GM18909 (cell line): ENCODE measurements at regions not wholly inside any gene's neighbourhood (a gene's known extent, or its start where the extent isn't known, plus 50 kb on each side); places are given as distances from the start of the nearest gene placed in this dataset.

Source experiments
- ATAC-seq: cut with Tn5 transposase; IDR thresholded peaks from one replicate; pipeline ENCODE4 v1.9.1; 2021; ENCODE audit warnings: mild to moderate bottlenecking; ENCODE audit not compliant: unreplicated experiment, poor library complexity

DNA sequence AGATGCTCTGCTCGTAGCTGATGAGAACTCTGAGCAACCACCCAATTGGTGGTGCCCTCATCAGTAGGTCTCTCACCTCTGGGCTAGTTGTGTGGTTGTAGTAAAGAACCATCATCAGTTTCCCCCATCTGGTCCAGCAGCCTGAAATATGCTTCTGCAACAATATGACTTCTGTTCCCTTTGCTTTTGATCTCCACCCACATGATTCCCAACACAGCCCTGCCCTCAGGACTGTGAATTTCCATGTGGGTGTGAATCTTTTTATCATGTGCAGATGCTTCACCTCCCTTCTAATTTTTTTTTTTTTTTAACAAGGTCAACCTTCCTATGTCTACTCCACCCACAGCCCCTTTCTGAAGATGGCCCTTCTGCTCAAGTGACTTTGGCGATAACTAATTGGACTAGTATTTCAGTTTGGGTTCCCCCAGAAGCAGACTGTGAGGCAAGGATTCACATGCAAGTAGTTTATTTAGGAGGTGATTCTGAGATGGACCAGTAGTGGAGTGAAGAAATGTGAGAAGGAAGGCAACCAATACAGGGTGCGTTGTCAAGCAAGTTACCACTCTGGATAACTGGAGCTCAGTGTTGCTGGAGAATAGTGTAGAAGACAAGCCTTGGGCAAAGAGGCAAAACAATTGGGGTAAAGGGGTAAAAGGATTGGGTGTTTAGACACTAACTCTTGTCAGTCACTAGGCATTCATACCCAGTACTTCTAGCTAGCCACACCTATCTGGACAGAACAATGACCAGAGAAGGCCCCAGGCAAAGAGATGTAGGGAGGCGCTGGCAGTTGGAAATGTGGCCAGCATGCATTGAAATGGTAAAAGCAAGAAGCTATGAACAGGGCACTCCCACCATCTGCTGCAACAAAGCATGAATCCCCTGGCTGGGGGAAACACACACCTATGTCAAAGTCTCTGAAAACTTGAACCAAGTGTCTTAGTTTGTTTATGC is 466.2 kb downstream of the BCOR start:
- no peak for ATAC-seq

DNA sequence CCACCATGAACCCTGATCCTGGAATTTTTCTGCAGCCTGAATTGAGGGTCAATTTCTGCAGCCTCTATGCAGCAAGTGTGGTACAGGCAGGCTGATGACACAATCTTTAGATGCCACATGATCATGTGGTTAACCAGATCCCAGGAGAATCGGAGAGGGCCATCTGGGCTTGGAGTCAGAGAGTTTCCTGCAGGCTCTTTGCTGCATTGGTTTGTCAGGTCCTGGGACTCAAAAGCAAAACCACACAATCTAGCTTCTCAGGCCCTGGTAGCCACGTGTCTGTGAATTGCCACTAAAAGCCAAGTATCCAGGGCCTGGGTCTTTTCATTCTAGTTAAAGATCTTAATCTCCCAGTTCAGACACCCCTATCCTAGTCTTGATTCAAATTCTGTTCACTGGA is 464.5 kb downstream of the BCOR start:
- ATAC-seq: no peak

DNA sequence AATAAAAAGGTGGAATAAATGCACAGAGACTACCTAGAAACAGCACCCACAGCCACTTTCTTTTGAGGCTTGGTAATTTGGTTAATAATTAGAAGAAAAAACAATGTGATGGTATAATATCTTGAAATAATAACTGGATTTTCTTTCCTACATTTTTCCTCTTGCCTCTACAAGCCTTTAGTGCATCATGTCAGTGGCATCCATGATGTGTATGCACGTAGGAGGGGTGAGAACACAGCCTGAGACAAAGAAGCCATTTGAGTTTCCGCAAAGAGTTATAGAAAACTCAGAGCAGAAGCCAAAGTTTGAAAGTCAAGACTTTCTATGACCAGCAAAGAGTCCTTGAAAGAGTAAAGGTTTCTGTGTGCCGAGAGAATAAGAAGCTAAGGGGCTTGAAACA is 461.3 kb downstream of the BCOR start:
- no peak for ATAC-seq

DNA sequence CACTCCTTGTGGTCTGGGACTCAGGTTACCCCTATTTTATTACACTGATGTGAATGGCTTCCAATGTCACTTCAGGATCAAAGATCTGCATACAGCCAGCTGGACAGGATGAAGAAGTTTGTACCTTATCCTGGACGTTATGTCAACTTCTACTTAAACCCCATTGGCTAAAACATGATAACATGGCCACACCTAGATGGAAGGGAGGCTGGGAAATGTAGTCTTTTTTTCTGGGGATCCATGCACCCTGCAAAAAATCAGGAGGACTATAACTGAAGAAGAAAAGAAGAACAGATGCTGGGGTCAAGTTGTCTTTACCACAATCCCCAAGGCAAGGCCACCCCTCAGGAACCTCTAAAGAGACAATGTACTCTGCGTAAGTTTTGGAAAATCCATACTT is 459.2 kb downstream of the BCOR start:
- ATAC-seq: no peak

DNA sequence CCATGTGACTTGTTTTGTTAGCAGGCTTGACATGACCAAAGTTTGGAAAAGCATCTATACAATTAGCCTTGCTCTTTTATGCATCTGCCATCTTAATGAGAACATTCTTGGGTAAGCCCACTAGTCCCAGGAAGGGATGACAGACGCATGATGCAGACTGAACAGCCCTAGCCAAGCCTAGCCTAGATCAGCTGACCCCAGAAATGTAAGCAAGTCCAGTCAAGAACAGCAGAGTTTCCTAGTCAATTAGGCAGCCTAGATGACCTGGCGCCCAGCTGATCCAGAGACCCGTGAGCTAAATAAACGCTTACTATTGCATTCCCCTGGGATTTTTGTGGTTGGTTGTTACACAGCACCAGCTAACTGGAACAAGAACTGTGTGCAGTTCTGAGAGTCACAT is 457.9 kb downstream of the BCOR start:
- ATAC-seq: no peak

DNA sequence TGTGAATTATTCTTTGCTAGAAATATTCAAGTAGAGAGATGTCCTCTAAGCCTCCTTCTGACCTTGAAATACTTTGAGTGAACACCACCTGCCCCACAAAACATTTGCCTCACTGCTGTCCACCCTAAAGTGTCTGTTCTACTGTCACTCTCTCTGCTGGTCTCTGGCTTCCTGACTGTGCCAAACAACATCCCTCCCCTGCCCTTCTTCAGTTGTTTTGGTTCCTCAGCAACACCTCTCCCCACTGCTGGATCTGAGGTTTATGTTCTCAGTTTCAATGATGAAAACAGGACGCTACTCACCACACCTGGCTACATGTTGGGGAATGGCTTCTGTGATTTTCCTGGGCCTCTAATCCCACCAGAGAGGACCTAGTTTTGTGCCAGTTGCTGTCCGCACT is 456.9 kb downstream of the BCOR start:
- ATAC-seq: no peak

DNA sequence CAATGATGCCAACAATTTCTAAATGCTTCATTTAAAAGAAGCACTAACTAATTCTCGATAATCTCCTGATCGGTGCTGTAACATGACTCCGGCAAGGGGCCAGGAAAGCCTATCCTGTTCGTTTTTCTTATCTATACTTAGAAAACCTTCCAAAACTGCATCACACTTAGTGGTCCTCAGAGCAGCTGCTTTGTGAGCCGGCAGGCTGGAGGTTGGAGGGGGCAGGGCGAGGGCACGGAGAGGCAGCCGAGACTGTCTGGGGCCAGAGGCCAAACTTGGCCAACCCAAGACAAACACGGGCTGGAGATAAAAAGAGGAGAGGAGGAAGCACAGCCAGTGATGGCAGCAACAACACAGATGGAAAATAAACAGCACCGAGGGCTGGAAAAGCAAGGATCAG is 455.7 kb downstream of the BCOR start:
- ATAC-seq: no peak

DNA sequence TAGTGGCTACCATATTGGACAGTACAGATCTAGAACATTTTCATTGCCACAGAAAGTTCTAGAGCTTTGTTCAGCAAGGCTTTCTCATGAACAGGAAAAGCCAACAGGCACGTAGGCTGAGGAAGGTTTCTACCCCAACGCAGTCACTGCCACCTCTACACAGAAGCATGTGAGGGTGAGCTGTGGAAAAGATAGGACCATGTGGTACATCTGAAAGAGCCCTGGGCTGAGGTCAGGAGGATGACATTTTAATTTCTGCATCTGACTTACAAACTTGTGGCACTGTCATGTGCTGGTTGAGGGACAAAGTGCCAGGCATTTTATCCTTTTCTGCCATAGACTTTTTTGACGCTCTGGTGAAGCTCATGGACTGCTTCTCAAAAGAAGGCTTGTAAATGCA is 454.2 kb downstream of the BCOR start:
- no peak for ATAC-seq

DNA sequence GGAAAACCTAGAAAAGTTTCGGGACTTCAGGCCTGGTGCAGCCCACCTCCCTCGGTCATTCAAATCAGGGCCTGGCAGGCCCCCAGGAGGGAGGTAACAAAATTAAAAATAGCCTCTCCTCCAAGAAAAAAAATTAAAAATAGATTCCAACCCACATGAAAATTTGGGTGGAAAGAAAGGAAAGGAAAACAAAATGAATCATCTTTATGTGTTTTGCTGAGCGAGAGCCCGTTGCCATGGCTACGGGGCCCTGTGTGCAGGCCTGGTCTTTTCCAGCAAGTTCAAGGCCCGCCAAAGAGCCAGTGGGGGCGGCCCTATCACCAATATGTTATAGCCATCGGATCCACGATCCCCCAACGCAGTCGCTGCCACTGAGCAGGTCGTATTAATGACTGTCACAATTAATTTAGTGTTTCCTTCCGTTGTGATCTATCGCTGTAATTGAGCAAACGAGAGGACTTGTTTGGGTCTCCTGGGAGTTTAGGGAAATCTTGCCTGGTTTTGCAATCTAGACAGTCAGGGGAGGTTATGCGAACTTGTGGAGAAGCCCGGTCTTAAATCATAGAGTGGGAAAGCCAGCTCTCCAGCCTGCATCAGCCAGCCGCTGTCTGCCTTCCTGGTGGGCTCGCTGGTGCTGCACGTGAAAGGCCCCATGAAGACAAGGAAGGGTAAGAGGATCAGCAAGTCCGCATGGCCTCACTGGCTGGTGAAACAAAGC is 452.4 kb downstream of the BCOR start:
- no peak for ATAC-seq

DNA sequence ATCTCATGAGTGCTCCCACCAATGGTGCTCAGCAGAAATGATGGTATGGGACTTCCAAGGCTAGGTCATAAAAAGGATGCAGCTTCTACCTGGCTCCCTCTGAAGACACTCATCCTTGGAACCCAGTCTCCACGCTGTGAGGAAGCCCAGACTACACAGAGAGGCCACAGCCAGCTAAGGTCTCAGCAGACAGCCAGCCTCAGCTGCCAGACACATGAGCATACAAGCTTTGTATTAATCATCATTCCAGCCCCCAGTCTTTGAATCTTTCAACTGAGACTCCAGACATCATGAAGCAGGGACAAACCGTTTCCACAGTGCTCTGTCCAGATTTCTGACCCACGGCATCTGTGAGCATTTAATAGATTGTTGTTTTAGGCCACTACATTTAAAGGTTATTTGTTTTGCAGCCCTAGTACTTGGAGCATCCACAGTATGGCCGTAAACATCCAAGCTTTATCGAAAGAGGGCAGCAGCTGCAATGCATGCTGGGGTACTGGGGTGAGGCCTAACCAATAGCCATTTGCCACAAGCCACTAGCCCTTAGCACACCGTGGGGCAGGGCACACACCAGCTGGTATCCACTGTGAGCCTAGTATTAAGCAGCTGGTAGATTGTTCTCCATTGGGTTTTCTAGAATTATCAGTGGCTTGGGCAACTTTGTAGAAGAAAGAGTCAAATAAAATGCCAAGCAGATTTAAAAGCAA is 449.1 kb downstream of the BCOR start:
- ATAC-seq: no peak

DNA sequence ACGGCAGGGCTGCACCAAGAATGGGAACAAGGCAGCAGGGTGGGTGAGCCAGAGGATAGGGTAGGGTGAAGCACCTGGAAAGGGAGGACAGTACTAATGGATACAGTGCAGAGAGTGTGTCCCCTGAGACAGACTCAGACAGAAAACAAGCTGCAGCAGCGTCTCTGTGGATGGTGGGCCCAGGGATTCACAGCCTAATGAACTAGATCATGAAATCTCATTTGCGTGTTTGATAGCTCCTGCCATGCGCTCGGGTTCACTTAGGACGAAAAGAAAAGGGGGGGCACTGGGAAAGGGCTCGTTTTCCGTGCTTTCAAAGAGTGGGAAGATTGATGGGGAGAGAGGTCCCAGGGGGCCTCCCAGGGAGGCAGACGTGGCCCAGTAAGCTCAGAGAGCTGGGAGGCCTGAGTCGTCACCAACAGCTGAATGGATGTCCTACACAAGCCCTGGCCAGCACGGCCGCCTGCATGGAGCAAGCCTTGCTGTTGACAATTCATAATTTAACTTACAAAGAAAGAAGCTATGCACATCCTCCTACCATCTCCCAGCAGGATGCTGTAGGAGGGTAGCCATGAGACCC is 446.9 kb downstream of the BCOR start:
- no peak for ATAC-seq

DNA sequence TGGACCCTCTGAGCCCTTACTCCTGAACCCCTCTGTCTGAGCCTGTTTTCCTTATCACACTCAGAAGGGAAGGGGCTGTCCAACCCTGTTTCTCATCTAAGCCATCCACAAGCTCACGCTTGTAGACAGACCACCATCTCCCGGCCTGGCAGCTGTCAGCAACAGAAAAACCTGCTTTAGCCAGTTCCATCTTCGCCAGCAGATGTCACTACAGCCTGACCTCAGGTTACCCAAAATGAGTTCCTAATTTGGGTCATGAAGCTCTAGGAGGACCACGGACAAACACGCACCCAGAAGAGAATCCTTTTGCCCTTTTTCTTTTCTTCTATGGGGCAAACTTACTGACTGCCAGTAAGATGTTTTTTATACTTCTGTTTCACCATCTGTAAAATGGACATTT is 445.4 kb downstream of the BCOR start:
- ATAC-seq: no peak

DNA sequence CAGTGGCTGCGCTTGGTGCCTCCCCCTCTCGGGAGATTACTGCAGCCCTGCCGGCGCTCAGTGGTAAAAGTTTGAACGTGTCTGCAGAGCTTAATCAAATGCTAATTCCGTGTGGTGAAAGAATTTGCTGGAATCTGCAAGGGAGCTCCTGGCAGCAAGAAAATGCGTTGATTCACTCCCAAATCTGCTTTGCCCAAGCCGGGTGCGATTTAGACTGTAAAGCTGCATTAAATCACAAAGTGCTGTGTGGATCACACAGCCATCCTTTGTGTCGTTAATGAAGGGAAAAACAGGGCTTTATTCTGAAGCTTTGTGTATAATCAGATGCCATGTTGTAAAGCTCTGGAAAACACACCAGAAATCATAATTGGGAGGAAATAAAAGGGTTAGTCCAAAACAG is 444.1 kb downstream of the BCOR start:
- ATAC-seq: no peak

DNA sequence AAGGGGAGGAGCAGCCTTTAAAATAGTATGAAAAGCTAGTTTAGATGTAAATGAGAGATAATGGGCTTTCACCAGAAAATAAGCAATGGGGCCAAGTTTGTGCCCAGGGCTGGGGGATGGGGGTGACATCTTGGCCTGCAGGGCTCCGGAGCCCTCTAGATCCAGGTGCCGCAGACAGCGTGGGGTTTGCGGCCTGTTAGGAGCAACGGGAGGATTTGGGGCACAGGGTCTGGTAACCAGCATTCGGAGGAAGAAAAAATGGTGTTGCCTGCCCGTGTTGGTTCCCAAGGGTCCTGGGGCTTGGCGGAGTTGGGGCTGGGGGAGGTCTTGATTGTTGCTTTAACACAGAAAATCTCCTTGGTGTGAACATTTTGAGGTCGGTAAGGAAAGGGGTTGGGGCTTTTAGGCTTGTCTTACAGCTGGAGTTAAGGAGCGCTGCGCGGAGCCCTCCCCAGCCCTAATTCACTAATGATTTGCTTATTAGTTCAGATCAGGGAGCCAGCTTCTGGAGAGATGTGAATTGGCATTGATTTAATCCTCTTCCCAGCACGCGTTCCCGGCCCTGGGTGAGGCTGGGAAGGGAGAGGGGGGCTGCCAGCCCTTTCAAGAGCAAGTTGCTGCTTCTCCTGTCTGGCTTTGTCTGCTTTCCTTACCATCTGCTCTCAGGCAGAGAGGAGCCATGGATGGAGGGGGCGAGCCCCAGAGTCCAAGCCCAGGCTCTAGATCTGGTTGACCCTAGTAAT is 443.4 kb downstream of the BCOR start:
- no peak for ATAC-seq

DNA sequence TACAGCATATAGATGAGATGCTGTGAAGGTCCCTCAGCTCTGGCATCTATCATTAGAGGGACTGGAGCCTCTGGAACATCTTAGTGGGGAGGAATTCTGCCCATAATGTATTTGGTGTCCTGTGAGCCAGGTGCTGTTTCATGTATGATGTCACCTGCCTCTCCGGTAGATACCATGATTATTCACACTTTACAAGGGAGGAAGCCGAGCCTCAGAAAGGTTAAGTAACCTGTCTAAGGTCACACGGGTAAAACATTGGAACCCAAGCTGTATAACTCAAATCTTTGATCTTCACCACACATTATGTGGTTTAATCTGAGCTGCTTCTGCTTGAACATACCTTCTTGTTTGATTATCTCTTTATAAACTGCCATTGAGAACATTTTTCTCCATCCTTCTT is 442.8 kb downstream of the BCOR start:
- no peak for ATAC-seq

DNA sequence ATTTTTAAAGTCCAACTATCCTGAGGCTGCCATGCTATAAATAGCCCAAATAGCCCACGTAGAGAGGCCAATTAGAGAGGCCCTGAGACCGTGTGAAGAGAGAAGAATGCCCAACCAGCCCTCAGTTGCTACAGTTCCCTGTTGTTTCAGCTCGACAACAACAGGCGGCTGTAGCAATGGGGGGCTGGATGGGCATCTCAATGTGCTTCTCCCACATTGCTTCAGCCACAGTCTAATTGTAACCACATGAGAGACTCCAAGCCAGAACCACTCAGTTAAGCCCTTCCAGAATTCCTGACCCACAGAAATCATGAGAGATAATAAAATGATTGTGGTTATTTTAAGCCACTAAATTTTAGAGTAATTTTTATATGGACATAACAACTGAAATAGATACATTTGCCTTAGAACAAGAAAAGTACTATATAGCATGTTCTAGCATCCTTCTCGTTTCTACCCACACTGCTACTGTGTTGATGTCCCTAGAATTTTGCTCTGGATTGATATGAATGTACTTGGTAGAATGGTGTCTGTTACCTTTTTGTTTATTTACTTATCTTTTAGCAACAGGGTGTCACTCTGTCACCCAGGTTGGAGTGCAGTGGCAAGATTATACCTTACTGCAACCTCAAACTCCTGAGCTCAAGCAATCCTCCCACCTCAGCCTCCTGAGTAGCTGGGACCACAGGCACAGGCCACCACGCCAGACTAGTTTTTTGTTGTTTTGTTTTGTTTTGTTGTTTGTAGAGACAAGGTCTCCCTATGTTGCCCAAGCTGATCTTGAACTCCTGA is 436.4 kb downstream of the BCOR start:
- ATAC-seq: no peak

DNA sequence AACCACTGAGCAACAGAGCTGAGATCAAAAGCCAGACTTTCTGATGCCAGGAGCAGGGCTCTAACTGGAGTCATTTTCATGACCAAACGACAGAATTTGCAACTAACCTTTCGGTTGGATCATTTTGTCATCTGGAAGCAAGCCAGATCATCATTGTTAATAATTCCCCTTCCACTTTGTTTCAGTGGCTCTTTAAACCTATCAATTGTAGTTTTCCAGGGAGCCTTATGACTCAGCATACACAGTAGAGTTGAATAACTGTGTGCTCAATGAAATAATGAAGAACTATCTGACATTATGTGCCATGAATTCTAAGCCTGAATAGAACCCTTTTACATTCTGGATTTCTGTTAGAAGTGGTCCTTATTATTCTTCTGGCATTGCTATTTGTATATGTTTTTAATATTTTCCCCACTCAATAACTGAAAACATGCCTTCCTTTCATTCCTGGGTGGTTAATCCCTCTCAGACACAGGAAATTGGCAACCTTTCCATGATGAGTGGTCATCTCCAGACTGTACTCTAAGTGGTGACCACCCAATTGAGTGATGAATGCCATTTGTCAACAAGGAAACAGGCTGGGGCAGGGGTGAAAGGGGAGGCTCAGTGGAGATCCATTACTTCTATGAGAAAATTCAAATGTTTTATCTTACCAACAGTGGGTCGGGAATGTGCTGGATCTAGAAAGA is 431.8 kb downstream of the BCOR start:
- ATAC-seq: no peak

DNA sequence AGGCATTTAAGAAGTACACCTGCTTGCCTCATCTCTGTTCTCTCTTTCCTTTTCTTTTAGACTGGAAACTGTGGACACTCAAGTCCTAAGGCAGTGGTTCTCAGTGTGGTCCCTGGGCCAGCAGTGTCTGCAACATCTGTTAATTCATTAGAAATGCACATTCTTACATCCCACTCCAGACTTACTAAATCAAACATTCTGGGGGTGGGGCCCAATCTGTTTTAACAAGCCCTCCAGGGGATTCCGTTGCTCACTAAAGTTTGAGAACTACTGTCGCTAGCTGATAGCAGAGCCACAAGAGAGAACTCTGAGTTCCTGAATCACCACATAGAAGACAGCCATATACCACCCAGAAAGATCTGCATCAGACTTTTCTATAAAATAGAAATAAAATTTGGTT is 430.6 kb downstream of the BCOR start:
- no peak for ATAC-seq
